Hematopoietic multipotent progenitor cell treated with erythropoietin and hydrocortisone succinate and interleukin-3 and kit ligand, for 8 days (in vitro differentiated cells): ENCODE measurements at regions not wholly inside any gene's neighbourhood (a gene's known extent, or its start where the extent isn't known, plus 50 kb on each side); places are given as distances from the start of the nearest gene placed in this dataset.

ENCODE experiments used
- DNase-seq: peaks from one replicate; pipeline ENCODE4 v3.0.0-alpha.2; 2015

DNA sequence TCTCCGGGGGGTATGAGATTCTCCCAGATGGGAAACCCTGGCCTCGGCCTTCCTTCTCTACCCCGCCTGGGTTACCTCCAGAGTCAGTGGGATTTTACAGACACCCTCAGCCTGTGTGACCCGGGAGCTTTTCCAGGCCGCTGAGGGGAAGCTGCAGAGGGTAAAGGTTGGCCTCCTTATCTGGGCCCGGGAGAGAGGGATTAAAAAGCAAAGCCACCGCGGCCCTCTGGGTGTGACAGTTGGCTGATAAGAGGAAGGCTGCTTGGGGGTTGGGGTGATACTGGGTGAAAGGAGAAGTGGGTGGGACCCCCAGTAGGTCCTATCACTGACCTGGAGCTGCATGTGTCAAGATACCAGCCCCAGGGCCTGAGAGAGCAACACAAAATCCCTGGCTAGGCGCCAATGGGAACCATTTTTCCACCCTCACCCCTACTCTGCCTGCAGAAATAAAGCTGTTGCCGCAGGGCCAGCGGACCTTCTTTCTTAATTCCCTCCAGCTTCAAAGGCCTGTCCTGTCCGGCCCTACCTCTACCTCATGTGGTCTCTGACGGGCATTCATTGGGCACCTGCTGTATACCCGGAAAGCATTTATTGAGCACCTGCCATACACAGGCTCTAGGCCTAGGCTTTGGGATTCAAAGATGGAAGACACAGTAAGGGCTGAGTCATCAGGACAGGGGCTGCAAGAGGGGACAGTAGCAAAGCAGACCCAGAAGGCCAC lies 77.6 kb upstream of the GSE1 start:
- peak; percentile 100 for DNase-seq

GRCh38 chr16:85536073-85536410 lies 77.1 kb upstream of the GSE1 start:
- peak; percentile 74 for DNase-seq

- DNase-seq: peak; percentile 80
These were observed 76.5 kb upstream of the GSE1 start for GRCh38 chr16:85536411-85537330.

- DNase-seq: no peak
These were observed 75.8 kb upstream of the GSE1 start for GRCh38 chr16:85537331-85537788.

DNA sequence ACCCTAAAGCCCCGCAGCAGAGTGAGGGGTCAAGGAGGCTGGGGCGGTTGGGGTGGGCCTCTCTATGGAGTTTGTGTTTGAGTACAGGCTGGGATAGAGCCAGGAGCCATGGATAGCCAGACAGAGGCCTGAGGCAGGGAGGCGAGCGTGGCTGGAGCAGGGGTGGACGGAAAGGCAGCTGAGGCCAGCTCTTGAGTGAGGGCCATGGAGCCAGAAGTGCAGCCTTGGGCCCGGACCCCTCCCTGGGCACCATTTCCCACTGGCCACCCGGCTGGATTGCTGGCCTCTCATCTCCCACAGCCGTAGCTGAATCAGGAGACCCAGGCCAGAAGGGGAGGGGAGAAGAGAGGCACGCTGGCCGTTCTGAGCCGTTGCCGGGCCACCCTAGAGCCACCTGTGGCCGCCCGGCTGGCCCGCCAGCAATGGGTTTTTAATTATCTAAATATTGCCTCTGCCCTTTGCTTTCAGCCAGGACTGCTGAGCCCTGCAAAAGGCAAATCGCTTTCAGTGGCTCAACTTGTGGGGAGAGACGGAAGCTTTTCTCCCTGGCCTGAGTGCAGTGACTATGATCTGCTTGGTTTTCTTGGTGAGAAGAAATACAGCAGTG lies 75.2 kb upstream of the GSE1 start:
- no peak for DNase-seq

GRCh38 chr16:85539084-85539483 lies 74.0 kb upstream of the GSE1 start:
- DNase-seq: no peak

- no peak for DNase-seq
These were observed 73.4 kb upstream of the GSE1 start for GRCh38 chr16:85539629-85540291.

GRCh38 chr16:85541181-85541580 lies 71.9 kb upstream of the GSE1 start:
- DNase-seq: no peak

- DNase-seq: no peak
These were observed 71.5 kb upstream of the GSE1 start for GRCh38 chr16:85541619-85541979.

DNA sequence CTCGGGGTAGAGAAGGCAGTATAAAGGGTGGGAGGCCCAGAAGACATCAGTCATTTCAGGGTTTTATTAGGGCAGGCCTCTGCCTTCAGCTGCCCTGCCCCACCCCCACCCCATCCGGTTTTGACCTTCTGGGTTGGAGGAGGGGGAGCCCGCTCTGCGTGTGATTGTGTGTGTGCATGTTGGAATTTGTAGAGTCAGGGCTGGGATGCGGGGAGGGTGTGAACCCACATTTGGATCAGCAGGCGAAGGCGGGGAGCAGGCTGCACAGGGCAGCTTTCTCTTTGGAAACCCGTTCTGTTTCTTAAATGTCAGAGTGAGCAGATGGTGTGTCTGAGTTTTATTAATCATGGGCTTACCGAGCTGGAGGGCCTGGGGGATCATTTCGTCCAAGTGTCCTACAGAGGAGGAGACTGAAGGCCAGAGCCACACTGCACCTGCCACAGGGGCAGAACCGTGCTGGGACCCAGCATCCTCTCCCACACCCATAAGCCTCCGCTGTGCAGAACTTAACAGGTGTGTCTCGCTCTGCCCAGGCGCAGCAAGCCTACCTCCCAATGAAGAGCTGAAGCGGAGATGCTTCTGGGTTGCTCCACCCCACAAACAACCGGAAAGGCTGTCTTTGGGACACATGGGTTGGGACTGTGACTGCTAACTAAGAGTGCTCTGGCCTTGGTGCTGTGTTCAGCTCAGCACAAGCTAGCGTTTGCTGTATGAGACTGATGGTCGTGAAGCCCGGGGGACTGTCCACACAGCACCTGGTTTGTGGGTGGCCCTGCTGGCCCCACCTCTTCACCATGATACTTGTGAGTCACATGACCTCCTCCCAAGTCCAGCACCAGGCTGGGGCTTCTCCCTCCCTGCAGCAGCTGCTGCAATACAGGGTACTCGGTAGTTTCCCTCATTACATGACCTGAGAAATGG lies 70.9 kb upstream of the GSE1 start:
- no peak for DNase-seq

DNA sequence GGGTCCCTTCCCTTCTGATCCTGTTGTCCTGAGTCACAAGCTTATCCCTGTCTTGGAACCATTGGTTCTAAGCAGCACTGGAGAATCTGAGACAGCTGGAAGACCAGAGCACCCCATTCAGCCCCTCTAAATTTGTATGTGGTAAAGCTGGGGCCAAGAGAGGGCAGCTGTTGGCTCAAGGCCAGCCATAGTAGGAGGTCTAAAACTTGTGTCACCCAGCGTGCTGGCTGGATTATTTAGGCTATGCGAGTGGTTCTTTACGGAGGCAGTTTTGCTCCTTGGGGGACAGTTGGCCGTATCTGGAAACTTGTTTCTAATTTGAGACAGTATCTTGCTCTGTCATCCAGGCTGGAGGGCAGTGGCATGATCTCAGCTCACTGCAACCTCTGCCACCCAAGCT lies 69.6 kb upstream of the GSE1 start:
- peak; percentile 55 for DNase-seq

DNA sequence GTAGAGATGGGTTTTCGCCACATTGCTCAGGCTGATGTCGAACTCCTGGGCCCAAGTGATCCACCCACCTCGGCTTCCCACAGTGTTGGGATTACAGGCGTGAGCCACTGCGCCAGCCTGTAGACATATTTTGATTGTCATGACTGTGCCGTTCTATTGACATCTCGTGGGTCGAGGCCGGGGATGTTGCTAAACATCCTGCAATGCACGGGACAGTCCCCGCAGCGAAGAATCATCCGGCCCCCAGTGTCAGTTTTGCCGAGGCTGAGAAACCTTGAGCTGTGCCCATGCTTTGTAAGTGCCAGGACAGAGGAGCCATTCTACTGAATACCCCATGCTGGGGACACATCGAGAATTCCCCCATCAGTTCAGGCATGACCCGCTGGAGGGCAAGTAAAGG lies 69.1 kb upstream of the GSE1 start:
- DNase-seq: no peak

- DNase-seq: no peak
These were observed 68.5 kb upstream of the GSE1 start for GRCh38 chr16:85544668-85545067.

GRCh38 chr16:85545227-85545818 lies 67.8 kb upstream of the GSE1 start:
- no peak for DNase-seq

DNA sequence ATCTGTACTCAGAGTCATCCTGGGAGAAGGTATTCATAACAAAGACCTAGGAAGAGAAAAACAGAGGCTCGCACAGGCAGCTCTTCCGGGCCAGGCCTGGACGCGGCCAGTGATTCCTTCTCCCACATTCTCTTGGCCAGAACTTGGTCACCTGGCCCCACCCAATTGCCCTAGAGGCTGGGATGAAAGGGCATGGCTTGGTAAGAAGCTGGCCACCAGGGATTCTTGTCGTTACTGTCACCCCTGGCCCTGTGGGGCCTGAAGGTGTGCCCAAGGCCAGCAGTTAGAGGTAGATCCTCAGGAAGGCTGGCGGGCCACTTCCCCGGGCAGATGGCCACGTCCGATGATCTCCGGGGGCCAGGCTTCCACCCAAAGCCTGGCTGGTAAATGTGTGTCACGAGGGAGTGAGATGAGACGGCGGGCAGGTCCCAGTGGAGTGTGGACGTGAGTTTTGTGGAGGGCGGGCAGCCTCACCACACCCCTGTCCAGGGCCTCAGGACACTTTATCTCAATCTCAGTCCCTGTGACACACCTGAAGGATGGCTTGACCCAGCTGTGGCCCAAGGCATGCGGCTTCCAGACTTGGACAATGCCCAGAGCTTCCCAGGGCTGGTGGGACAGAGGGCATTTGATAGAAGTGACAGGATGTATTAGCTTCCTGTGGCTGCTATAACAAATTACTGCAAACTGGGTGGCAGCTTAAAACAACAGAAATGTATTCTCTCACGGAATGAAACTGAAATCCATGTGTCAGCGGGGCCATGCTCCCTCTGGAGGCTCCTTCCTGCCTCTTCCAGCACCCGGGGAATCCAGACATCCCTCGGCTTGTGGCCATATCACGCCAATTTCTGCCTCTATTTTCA lies 66.3 kb upstream of the GSE1 start:
- DNase-seq: no peak

- no peak for DNase-seq
These were observed 64.7 kb upstream of the GSE1 start for GRCh38 chr16:85548375-85548774.

- DNase-seq: no peak
These were observed 63.2 kb upstream of the GSE1 start for GRCh38 chr16:85549766-85550421.

- DNase-seq: no peak
These were observed 62.7 kb upstream of the GSE1 start for GRCh38 chr16:85550422-85550864.

- DNase-seq: no peak
These were observed 61.9 kb upstream of the GSE1 start for GRCh38 chr16:85550953-85551924.
